Left forelimb (tissue), 1 donor: ENCODE measurements at regions not wholly inside any gene's neighbourhood (a gene's known extent, or its start where the extent isn't known, plus 50 kb on each side); places are given as distances from the start of the nearest gene placed in this dataset.
A peak's percentile ranks its signal among the peaks of the same experiment; 100 is the strongest.

ENCODE experiments used
- DNase-seq: peaks from one replicate; pipeline ENCODE4 v3.0.0-alpha.2; 2018; ENCODE audit warnings: low spot score

DNA sequence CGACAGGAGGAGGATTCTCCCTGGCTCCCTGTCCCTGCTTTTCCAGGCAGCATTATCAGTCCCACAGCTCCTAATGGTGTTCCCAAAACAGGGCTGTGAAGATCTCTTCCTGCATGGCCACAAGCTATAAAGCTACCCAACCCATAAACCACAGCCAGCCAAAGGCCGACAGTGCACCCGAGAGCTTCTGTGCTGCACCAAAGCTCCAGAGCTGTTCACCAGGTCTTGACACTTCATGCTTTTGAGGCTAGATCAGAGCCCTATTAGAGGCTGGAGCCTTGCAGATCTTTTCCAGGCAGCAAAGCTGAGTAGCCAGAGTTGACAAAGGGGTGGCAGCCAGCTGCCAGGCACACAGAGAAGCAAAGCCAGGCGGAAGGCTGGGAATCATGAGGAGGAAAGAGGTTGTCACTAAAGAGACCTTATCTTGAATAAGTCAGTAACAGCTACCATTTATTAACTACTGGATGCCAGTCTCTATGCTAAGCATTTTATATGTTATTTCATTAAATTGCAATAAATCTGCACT is 180.4 kb downstream of the KATNAL1 start:
- DNase-seq, result no peak

DNA sequence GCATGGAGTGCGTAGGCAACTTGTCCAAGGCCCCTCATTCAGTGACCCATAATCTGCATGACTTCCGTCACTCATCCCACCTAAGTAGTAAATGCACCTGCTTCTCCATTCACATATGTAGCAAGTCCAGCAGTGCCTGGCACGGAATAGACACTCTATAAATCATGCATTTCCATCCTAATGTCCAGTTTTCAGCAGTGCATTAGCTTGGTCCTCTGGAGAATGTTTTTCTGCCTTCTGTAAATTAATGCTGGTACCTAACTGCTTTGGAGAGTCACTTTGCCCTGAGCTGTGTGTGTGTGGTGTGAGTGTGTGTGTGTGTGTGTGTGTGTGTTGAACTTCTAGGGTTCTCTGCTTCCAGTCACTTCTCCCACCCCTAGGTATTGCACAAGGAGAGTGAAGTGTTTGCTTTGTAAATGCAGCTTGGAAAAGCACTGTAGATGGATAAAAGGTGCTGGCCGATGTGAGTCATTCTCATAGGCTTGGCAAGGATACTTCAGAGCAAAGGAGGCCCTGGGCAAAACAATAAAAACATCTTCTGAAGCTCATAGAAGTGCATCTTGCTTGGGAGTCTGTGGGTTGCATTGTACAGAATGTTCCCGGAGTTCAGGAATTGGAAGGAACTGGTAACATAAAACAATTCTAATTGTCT is 181.8 kb downstream of the KATNAL1 start:
- no peak for DNase-seq

DNA sequence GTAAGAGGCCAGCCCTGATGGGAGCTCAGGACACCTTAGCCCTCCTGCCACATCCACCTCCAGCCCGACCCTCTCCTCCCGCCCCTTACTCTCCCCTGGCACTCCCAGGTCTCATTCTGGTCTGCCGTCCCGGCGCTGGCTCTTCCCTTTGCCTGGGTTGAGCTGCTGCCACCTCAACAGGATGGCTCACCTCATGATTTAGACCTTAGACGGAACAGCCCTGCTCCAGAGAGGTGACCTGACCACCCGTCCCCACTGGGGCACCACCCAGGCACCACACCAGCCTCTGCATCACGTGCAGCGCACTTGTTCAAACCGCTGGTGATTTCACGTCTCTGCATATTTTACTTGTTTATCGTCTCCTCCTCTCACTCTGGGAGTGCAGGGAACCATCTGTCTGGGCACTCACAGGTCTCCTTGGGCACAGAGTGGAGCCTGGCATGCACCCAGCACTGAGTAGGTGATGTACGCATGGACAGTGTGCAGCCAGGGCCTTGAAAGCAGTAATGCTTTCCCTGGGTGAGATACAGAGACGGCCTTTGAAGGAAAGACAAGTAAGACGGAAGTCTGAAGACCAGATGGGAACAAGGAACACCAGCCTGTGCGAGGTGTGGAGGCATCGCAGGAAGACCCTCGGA is 183.1 kb downstream of the KATNAL1 start:
- no peak for DNase-seq

DNA sequence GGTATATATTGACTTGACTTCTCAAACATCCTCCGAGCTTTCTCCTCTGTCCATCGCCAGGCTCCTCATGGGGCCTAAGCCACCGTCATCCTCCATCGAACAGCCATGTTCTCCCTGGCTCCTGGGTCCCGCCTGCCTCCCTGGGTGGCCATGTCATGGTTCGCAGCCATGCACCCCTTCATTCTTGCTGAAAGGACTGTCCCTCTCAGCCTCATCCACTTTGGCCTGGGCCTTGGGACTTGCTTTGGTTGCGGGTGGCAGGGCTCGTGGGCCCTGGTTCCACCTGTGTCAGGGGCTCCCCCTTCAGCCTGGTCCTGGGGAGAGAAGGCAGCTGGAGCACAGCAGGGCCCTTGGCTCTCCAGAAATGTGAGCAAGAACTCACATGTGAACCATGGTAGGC is 183.8 kb downstream of the KATNAL1 start:
- DNase-seq, result no peak

DNA sequence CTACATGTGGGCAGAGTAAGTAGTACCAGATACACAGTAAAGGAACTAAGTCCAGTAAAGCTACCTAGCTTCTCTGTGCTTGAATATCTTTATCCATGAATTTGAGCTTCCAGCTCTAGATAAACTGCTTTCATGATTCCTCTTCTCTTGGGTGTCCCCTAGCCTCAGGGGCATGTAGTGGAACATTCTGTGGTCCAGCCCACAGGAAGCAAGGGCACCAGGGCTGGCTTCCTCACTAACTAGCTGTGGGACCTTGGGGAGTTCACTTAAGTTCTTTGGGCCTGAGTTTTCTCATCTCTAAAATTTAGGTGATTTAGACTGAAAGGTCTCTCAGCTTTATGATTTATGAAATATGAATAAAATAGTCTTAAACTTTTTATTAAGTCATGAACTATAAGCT is 185.7 kb downstream of the KATNAL1 start:
- no peak for DNase-seq

DNA sequence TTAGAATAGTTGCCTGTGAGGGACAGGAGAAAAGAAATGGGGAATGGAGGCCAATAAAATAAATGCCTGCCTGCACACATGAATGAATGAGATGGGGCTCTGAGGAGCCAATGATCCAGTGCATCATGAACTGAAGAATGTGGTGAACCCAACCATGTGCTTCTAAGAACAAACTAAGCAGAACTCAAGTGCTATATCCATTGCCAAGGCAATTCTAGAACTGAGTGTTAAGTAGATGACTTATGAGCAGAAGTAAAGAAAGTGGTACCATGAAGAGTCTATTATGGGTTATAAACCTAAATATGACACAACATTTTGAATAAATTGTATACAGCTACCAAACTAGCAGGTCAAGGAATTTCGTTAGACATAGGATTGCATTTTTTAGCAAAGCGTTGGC is 186.1 kb downstream of the KATNAL1 start:
- no peak for DNase-seq

DNA sequence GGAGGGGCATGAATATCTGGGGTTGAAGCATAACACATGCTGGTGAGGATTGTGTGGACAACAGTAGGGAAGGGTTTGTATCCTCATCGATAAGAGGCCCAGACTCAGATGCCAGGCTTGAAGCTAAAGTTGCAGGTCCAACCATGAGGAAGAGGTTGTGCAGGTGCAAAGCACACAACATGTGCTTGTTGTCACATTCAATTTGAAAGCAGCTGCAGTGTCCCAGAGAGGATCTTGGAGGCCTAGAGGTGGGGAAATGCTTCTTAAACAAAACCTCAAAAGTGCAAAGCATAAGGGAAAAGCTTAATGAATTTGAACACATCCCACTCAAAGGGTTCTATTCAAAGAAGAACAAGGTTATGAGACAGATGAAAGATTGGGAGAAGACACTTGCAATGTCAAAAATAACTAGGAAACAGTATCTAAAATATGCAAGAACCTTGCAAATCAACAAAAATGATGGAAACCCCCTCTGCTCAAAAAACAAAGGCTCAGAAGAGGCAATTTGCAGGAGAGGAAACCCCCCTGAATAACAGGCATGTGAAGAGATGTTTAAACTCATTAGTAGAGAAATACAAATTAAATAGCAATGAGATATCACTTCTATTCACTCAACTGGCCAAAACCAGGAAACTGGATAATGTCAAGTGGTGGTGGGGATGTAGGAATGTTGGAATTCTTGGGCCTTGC is 187.1 kb downstream of the KATNAL1 start:
- no peak for DNase-seq

DNA sequence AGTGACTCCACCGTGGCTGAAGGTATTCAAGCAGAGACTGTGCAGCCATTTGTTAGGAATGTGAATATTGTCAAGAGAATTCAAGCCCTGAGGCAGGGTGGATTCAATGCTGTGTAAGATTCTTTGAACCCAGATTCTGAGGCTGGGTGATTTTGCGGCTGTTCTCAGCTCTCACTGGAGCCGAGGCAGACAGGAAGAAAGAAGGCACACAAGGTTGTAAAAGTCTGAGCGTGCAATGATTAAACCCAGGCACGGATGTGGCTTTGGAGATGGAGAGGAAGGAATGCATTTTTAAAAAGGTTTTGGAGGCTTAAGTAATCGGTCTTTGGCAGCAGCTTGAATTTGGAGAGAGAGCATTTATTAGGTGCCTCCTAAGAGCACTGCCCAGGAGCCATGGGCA is 187.9 kb downstream of the KATNAL1 start:
- no peak for DNase-seq

DNA sequence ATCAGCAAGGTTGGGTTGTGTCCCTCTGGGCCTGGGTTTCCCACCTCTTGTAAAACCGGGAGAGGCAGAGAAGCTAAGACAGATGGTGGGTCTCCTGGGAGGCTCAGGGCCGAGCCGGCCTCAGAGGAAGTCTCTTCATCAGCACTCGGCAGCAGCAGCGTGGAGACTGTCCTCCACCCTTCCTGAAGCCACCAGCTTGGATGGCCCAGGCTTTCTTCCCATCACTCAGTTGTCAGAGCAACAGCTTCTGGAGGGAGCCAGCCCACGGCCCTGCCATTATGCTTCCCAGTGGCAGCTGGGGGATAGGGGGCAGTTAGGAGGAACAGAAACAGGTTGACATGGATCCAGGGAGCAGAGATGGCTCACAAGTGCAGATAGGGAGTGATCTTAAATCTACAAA is 191.0 kb downstream of the KATNAL1 start:
- DNase-seq, result no peak

DNA sequence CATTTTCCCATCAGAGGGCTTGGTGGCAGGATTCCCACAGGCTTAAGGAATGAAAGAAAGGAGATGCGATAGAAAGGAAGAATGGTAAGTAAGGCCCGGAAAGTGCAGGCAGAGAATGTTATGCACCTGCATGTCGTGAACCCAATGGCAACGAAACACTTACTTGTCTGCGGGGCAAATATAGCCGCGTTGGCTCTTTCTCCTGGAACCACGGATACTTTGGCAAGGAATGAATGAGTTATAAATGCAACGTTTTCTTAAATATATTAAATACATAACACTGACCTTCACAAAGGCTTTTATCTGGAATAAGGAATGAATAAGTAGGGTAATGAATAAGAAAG is 192.1 kb downstream of the KATNAL1 start:
- no peak for DNase-seq

DNA sequence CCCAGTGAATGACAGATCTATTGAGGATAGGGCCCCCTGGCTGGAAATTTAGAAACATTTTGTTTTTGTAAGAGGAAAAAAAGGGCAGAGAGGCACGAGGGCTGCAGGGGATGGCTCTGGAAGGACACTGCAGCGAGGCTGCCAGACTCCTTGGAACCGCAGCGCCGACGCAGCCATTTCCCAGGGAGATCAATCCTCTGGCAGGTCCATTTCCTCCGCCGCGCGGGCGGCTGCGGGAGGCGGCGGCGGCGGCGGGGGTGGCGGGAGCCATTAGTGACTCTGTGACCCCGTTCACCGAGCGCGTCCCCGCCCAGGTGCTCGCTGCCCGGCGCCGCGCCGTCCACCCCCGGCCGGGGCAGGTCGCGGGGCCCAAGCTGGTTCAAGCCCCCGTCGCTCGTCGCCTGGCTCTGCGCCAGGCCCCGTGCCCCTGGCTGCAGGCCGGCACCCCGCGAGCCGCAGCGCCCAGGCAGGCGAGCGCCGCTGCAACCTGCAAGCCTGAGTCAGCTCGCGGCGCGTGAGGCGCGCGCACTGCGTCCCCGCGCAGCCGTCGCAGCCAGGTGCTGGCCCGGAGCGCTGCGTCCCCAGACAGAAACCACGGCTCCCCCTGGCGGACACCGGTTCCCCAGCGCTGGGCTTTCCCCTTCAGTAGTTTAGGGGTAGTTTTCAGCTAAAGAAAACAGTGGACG is 192.6 kb downstream of the KATNAL1 start:
- peak; percentile 89 for DNase-seq

DNA sequence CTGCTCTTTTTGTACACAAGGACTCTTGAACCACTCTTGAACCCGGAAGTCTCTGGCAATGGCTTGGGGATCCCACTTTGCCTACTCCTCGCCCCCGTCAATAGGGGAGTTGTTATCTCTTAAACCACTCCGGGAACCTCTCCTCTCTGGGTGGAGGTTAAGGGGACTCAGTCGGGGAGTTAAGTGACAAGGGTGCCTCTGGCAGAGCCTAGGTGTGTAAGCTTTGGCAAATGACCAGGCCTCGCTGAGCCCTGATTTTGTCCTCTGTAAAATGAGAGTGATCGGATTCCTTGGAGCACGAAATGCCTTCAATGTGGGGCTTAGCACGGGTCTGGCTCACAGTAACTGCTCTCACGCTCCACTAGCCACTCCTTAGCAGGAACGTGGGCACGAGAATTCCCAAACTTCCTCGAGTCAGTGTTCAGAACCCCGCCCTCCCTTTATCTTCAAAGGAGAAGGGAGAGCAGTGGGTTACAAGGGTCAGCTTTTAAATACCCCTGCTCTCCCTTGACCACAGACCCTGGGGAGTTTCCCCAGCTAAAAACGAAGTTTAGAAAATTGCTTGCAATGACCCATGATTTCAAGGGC is 193.3 kb downstream of the KATNAL1 start:
- DNase-seq, result no peak

DNA sequence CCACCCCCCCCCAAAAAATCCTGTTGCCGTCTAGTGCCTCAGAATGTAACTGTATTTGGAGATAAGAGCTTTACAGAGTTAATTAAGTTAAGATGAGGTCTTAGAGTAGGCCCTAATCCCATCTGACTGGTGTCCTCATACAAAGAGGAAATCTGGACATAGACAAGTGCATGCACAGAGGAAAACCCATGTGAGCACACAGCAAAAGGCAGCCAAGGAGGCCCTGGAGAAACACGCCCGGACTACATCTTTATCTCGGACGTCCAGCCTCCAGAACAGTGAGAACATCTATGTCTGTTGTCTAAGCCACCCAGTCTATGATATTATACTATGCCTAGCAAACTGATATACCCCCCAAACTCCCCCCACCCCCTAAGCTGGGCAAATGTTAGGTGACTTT is 193.8 kb downstream of the KATNAL1 start:
- DNase-seq, result no peak

DNA sequence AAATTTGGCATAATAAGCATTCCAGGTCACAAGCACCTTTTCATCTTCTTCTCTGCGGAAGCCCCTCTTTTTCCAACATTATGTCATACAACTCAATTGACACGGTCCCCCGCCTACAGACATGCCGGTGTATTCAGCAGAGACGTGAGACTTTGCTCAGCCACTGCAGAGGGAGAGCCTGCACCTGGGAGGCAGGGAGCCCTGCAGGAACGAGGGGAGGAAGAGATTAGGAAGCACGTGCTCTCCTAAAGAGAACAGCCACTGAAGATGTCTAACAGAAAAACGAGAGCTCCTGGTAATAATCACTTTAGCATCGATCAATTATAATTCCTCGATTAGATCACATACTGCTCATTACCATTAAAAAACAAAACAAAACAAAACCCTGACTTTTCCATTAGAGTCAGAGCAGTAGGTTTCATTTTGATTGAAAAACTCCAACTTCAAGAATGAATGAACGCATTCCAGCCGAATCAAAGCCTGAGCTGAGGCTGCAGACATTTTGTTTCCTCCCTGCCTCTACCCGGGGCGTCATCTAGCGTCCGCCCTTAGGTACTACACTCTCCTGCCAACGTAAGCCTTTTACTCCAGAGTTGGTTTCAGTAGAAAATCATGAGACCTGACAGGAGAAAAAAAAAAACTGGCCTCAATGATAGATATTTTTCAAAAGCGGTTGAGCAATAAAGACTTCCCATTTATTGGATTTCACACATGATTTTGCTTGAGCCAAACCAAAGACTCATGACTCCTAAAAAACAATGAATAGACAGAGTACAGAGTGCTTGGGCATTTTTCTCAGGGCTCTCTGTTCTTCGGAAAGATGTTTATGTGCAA is 194.5 kb downstream of the KATNAL1 start:
- DNase-seq, result peak; percentile 81

DNA sequence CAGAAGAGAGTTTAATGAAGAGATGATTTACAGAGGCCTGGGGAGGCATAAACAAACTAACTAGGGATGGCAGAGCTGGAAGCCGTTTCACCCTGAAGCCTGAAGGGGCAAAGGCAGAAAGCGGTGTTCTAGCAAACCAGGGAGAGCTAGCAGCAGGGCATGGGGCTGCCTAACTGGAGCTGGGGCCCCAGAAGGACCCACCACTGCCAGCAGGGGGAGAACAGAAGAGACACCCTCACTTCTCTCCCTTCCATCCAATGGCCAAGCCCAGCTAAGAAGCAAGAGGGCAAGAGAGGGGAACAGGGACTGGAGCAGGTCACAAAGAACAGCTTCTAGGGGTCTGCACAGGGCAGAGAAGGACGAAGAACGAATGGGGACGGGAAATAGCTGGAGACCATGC is 195.5 kb downstream of the KATNAL1 start:
- DNase-seq, result no peak

DNA sequence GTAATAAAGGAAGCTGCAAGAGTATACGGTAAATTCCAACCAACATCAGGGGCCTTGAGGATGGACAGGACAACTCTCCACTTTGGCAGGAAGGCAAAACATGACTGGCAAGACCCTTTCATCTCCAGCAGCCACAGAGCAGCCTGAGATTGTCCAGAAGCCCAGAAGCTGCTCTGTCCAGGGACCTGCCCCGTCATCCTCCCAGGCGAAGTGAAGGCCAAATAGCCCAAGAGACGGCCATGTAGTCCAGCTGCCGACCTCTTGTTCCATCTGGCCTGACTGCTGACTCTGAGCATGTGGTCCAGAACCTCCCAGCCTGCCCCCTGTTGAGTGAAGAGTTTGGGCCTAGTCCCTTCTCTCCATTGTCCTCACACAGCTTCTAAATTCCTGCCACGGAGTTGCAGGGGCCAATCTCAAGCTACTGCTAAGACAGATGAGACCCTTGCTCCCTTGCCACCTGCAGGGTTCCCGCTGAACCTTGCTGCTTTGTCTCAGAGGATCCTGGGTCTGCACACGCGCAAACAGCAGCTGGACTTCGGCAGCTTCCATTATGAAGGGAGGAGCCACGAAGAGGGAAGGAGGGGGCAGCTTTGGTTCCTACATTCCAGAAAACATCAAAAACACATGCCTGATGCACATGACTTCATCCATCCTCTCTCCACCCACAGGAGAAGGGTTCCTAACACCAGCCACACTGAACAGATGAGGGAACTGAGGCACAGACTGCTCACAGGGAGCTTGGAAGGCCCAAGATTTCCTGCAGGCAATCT is 196.9 kb downstream of the KATNAL1 start:
- peak; percentile 26 for DNase-seq

DNA sequence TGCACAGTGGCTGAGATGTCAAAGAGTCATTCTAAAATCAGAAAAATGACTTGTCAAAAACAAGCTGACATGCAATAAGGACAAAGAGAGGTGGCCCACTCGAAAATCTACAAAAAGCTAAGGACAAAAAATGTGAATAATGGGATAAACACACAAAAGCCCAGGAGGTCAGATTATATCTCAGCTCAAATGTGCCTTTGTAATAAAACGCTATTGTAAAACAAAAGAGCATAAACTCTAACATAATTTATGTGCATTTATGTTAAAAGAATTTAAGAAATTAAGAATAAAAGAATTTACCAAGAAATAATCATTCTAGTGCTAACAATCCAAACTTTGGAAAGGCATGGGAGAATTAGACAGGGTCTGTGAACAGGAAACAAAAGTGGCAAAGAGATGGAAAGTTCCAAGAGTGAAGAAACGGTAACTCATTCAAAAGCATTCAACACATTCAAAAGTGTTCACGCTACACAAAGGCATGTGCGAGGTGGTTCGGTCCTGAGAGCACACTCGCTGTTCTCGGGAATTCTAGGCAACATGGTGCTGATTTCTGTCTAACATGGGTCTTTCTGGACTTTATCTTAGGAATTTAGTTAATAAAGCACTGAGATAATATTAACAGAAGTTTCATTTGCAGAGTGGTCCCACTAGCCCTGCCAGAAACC is 197.7 kb downstream of the KATNAL1 start:
- DNase-seq, result peak; percentile 3

DNA sequence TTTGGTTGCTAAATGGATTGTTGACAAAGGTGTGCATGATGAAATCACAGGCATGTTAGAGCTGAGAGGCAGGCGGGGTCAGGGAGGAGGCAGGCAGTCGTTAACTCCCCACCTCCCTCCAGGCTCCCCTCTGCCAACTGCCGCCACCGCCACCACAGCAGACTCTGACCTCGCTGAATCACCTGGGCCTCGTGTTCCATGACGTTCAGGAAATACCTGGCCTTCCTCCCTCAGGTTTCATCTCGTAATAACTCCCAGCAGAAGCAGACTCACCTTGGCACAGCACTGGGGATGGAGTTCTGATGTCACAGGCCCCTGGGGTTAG is 198.5 kb downstream of the KATNAL1 start:
- peak; percentile 51 for DNase-seq

DNA sequence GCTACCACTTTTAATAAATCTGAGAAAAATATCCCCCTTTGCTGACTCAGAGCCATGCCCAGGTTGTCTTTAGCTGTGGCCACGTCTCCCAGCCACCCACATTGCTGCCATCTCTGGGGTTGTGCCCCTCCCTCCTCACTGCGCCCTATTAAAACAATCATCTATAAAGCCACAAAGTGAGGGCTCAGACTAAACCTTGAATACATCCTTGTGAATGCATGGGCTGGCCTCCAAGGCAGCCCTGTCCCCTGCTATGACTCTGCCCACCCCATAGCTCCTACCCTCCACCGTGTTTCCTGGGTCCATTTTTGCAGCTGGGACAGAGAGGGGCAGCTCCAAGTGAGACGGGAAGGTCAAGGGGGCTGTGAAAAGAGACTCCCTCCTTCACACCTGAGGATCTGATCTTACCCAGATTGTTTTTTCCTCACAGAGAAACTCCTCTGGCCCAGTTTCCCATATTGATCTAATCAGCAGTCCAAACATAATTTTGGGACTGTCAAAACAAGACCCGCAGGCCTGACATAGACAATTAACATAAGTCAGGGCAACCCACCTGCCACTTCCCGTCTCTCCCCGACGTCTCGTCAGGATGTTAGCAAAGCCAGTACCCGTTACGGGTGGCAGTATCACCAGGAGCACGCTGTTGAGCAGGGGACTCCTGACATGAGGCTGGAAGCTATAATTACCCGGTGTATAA is 199.0 kb downstream of the KATNAL1 start:
- DNase-seq, result peak; percentile 41
